Neural crest cell (in vitro differentiated cells): ENCODE measurements at regions not wholly inside any gene's neighbourhood (a gene's known extent, or its start where the extent isn't known, plus 50 kb on each side); places are given as distances from the start of the nearest gene placed in this dataset.

ENCODE experiments used
- DNase-seq: peaks from one replicate; pipeline ENCODE4 v3.0.0; 2021; ENCODE audit warnings: low read depth, mixed read lengths, low spot score
- H3K27ac Mint-ChIP-seq: one replicate; pipeline ENCODE4 v1.8.0; 2021; ENCODE audit warnings: mild to moderate bottlenecking, mixed read lengths; ENCODE audit not compliant: unreplicated experiment
- H3K27me3 Mint-ChIP-seq: 2 replicates; pipeline ENCODE4 v1.8.0; 2021; ENCODE audit warnings: low read depth, mild to moderate bottlenecking, mixed read lengths
- H3K36me3 Mint-ChIP-seq: 2 replicates; pipeline ENCODE4 v1.8.0; 2021; ENCODE audit warnings: low read depth, mild to moderate bottlenecking, mixed read lengths
- H3K4me1 Mint-ChIP-seq: 2 replicates; pipeline ENCODE4 v1.8.0; 2021; ENCODE audit warnings: mixed read lengths
- H3K4me3 Mint-ChIP-seq: one replicate; pipeline ENCODE4 v1.8.0; 2021; ENCODE audit warnings: mild to moderate bottlenecking, mixed read lengths
- H3K9me3 Mint-ChIP-seq: 2 replicates; pipeline ENCODE4 v1.8.0; 2021; ENCODE audit warnings: mixed read lengths
- TF ChIP-seq, protein P1 (sequence below): fragments of 200-600 bp; sonication (generic); conservative IDR thresholded peaks from 2 replicates; pipeline ENCODE4 v1.5.0; 2021; ENCODE audit warnings: antibody characterized with exemption, mild to moderate bottlenecking

DNA sequence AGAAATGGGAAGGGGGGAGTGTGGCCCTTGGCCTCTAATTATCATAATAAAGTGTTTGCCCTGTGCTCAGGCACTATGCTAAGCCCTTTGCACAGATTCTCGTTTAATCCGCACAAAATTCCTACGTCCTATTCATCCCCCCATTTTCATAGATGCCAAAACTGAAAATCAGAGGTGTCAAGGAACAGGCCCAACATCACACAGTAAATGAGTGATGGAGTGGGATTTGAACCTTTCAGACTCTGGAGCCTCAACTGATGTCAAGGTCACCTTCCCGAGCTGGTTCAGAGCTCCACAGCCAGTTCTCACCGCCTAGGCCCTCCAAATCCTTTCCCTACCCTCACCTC, 80.7 kb downstream of the IRF2BPL start:
- no peaks in the 10 kb centered on the region for H3K36me3 Mint-ChIP-seq
- TF ChIP-seq, protein P1, sequence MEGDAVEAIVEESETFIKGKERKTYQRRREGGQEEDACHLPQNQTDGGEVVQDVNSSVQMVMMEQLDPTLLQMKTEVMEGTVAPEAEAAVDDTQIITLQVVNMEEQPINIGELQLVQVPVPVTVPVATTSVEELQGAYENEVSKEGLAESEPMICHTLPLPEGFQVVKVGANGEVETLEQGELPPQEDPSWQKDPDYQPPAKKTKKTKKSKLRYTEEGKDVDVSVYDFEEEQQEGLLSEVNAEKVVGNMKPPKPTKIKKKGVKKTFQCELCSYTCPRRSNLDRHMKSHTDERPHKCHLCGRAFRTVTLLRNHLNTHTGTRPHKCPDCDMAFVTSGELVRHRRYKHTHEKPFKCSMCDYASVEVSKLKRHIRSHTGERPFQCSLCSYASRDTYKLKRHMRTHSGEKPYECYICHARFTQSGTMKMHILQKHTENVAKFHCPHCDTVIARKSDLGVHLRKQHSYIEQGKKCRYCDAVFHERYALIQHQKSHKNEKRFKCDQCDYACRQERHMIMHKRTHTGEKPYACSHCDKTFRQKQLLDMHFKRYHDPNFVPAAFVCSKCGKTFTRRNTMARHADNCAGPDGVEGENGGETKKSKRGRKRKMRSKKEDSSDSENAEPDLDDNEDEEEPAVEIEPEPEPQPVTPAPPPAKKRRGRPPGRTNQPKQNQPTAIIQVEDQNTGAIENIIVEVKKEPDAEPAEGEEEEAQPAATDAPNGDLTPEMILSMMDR = no peak
- peak overlapping the region; percentile 42 for H3K4me3 Mint-ChIP-seq
- peak overlapping the region; percentile 10 for H3K27ac Mint-ChIP-seq
- no peaks in the 10 kb centered on the region for H3K27me3 Mint-ChIP-seq
- H3K4me1 Mint-ChIP-seq = peaks cover 58% of the 10 kb centered on the region
- no peak for DNase-seq
- no peaks in the 10 kb centered on the region for H3K9me3 Mint-ChIP-seq

GRCh38 chr14:76947078-76947837, 81.2 kb downstream of the IRF2BPL start:
- peaks cover 62% of the 10 kb centered on the region for H3K4me1 Mint-ChIP-seq
- no peaks in the 10 kb centered on the region for H3K9me3 Mint-ChIP-seq
- no peaks in the 10 kb centered on the region for H3K36me3 Mint-ChIP-seq
- TF ChIP-seq, protein P1 = peak; percentile 59
- DNase-seq = peak; percentile 91
- H3K27me3 Mint-ChIP-seq = no peaks in the 10 kb centered on the region
- peak overlapping the region; percentile 42 for H3K4me3 Mint-ChIP-seq
- H3K27ac Mint-ChIP-seq = peak overlapping the region; percentile 98

DNA sequence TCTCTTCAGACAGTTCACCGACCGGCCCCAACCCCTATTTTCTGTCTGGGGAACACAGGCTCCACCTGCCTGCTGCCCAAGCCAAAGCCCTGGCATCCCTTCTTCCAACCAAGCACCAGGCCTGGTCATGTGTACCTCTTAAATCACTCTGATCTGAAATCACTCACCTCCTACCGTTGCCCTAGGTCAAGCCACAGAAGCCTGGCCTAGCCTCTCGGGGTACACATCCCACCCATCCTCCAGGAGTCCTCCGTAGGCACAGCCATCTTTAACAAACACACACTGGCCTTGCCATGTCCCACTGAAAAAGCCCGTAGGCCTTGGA, 81.8 kb downstream of the IRF2BPL start:
- Mint-ChIP-seq H3K4me1 (peaks cover 63% of the 10 kb centered on the region), H3K4me3 (peak overlapping the region; percentile 42)
- no peak for DNase-seq

DNA sequence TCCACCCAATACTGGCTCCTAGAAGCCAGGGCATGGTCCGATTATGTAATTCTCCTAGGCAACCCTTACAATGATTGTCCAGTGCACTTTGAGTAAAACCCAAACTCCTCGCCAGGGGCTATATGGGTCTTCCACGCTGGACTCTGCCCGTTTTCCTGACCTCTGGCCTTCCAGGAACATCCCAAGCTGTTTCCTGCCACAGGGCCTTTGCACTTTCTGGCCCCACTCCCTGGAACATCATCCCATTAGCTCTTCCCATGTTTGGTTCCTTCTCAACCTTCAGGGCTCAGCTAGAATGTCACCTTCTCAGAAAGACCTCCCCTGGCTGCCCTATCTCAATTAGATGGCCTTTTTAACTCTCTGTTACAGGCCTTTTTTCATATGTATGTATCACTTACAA, 85.4 kb downstream of the IRF2BPL start:
- TF ChIP-seq, protein P1 = no peak
- Mint-ChIP-seq H3K36me3 (no peaks in the 10 kb centered on the region), H3K4me1 (peaks cover 56% of the 10 kb centered on the region), H3K27ac (no peak overlapping the region), H3K4me3 (no peak overlapping the region), H3K27me3 (no peaks in the 10 kb centered on the region), H3K9me3 (no peaks in the 10 kb centered on the region)
- no peak for DNase-seq

More for the DNA sequence above, 81.8 kb downstream of the IRF2BPL start:
- Mint-ChIP-seq H3K27ac (peak overlapping the region; percentile 98), H3K27me3 (no peaks in the 10 kb centered on the region), H3K9me3 (no peaks in the 10 kb centered on the region), H3K36me3 (no peaks in the 10 kb centered on the region)
- TF ChIP-seq, protein P1 = no peak

GRCh38 chr14:76941946-76942805, 86.3 kb downstream of the IRF2BPL start:
- no peaks in the 10 kb centered on the region for H3K9me3 Mint-ChIP-seq
- H3K36me3 Mint-ChIP-seq = no peaks in the 10 kb centered on the region
- no peak overlapping the region for H3K4me3 Mint-ChIP-seq
- H3K27ac Mint-ChIP-seq = peak overlapping the region; percentile 84
- TF ChIP-seq, protein P1 = no peak
- H3K27me3 Mint-ChIP-seq = no peaks in the 10 kb centered on the region
- peaks cover 53% of the 10 kb centered on the region for H3K4me1 Mint-ChIP-seq
- no peak for DNase-seq
